WTC11 (cell line): ENCODE measurements at regions not wholly inside any gene's neighbourhood (a gene's known extent, or its start where the extent isn't known, plus 50 kb on each side); places are given as distances from the start of the nearest gene placed in this dataset.

Experiments used
- ATAC-seq: fragments of 200-7000 bp; cut with Tn5 transposase; 2 replicates; pipeline ENCODE4 v1.10.0; 2021; ENCODE audit warnings: mild to moderate bottlenecking, moderate library complexity
- CTCF ChIA-PET: fragments of 300-600 bp; sonication (Branson Sonifier 250); formaldehyde crosslinking; loops from one replicate; lab custom pipeline; 2021; ENCODE audit warnings: antibody characterized with exemption; lab: Charles Lee
- POLR2A ChIA-PET: fragments of 350-600 bp; sonication (Branson Sonifier 250); formaldehyde crosslinking; loops from one replicate; lab custom pipeline; 2021; ENCODE audit warnings: antibody characterized with exemption; lab: Charles Lee
- DNase-seq: peaks from one replicate; pipeline ENCODE4 v3.0.0; 2021; ENCODE audit warnings: low spot score
- H3K27ac Mint-ChIP-seq: 2 replicates; pipeline ENCODE4 v1.8.0; 2021; ENCODE audit warnings: mixed read lengths
- H3K27me3 Mint-ChIP-seq: 2 replicates; pipeline ENCODE4 v1.8.0; 2021; ENCODE audit warnings: low read depth, mild to moderate bottlenecking, moderate library complexity, mixed read lengths
- H3K36me3 Mint-ChIP-seq: 2 replicates; pipeline ENCODE4 v1.8.0; 2021; ENCODE audit warnings: mixed read lengths
- H3K4me1 Mint-ChIP-seq: 2 replicates; pipeline ENCODE4 v1.8.0; 2022; ENCODE audit warnings: mixed read lengths
- H3K4me3 Mint-ChIP-seq: 2 replicates; pipeline ENCODE4 v1.8.0; 2021; ENCODE audit warnings: mild to moderate bottlenecking, moderate library complexity, mixed read lengths
- H3K9me3 Mint-ChIP-seq: 2 replicates; pipeline ENCODE4 v1.8.0; 2021; ENCODE audit warnings: mixed read lengths
- ATF1 ChIP-seq: sonication (generic); formaldehyde crosslinking; IDR thresholded peaks from 2 replicates; pipeline ENCODE4 v1.8.1; 2023; ENCODE audit warnings: mild to moderate bottlenecking, moderate library complexity, missing genetic modification reagents
- CREB1 ChIP-seq: sonication (generic); formaldehyde crosslinking; IDR thresholded peaks from 2 replicates; pipeline ENCODE4 v1.8.0; 2023; ENCODE audit warnings: mild to moderate bottlenecking, missing genetic modification reagents
- FOXJ3 ChIP-seq: sonication (generic); formaldehyde crosslinking; IDR thresholded peaks from 2 replicates; pipeline ENCODE4 v1.9.0; 2021; ENCODE audit warnings: missing genetic modification reagents, mild to moderate bottlenecking, borderline replicate concordance
- FOXP1 ChIP-seq: sonication (generic); formaldehyde crosslinking; IDR thresholded peaks from 2 replicates; pipeline ENCODE4 v1.8.0; 2022; ENCODE audit warnings: missing genetic modification reagents, mild to moderate bottlenecking, moderate library complexity, borderline replicate concordance
- FOXP4 ChIP-seq: sonication (generic); formaldehyde crosslinking; IDR thresholded peaks from 2 replicates; pipeline ENCODE4 v1.8.0; 2022; ENCODE audit warnings: mild to moderate bottlenecking, missing genetic modification reagents
- GABPB1 ChIP-seq: sonication (generic); formaldehyde crosslinking; IDR thresholded peaks from 2 replicates; pipeline ENCODE4 v1.8.1; 2023; ENCODE audit warnings: mild to moderate bottlenecking, missing genetic modification reagents
- IRF1 ChIP-seq: sonication (generic); formaldehyde crosslinking; IDR thresholded peaks from 2 replicates; pipeline ENCODE4 v1.8.0; 2023; ENCODE audit warnings: missing genetic modification reagents
- JAZF1 ChIP-seq: fragments of 250-450 bp; sonication (Bioruptor Pico); IDR thresholded peaks from 2 replicates; pipeline ENCODE4 v1.9.0; 2021; ENCODE audit warnings: moderate library complexity, mild to moderate bottlenecking, inconsistent platforms
- NFATC4 ChIP-seq: fragments of 250-450 bp; sonication (Bioruptor Pico); IDR thresholded peaks from 2 replicates; pipeline ENCODE4 v1.9.0; 2021; ENCODE audit warnings: mild to moderate bottlenecking
- NFYB ChIP-seq: sonication (generic); formaldehyde crosslinking; conservative IDR thresholded peaks from 2 replicates; pipeline ENCODE4 v1.8.0; 2022; ENCODE audit warnings: low read depth, missing genetic modification reagents
- NR2C2 ChIP-seq: sonication (generic); formaldehyde crosslinking; IDR thresholded peaks from 2 replicates; pipeline ENCODE4 v1.8.0; 2022; ENCODE audit warnings: mild to moderate bottlenecking, missing genetic modification reagents
- PRDM15 ChIP-seq: sonication (generic); formaldehyde crosslinking; IDR thresholded peaks from 2 replicates; pipeline ENCODE4 v1.8.0; 2022; ENCODE audit warnings: missing genetic modification reagents
- RORB ChIP-seq: fragments of 250-450 bp; sonication (Bioruptor Pico); IDR thresholded peaks from 2 replicates; pipeline ENCODE4 v1.9.0; 2021; ENCODE audit warnings: mild to moderate bottlenecking
- TCF7 ChIP-seq: sonication (generic); formaldehyde crosslinking; IDR thresholded peaks from 2 replicates; pipeline ENCODE4 v1.8.0; 2022; ENCODE audit warnings: mild to moderate bottlenecking, low read depth, missing genetic modification reagents, moderate library complexity
- TP53 ChIP-seq: sonication (generic); formaldehyde crosslinking; IDR thresholded peaks from 2 replicates; pipeline ENCODE4 v1.8.1; 2023; ENCODE audit warnings: mild to moderate bottlenecking, missing genetic modification reagents
- USF2 ChIP-seq: sonication (generic); formaldehyde crosslinking; IDR thresholded peaks from 2 replicates; pipeline ENCODE4 v1.8.1; 2023; ENCODE audit warnings: mild to moderate bottlenecking, missing genetic modification reagents, moderate library complexity
- ZNF138 ChIP-seq: sonication (generic); formaldehyde crosslinking; conservative IDR thresholded peaks from 2 replicates; pipeline ENCODE4 v1.8.1; 2022; ENCODE audit warnings: mild to moderate bottlenecking, moderate library complexity, missing genetic modification reagents
- ZNF396 ChIP-seq: fragments of 250-450 bp; sonication (Bioruptor Pico); IDR thresholded peaks from 2 replicates; pipeline ENCODE4 v1.8.0; 2021; ENCODE audit warnings: mild to moderate bottlenecking, moderate library complexity, borderline replicate concordance
- ZNF416 ChIP-seq: fragments of 250-450 bp; sonication (Bioruptor Pico); IDR thresholded peaks from 2 replicates; pipeline ENCODE4 v1.9.0; 2021; ENCODE audit warnings: mild to moderate bottlenecking, inconsistent platforms
- ZNF671 ChIP-seq: fragments of 250-450 bp; sonication (Bioruptor Pico); IDR thresholded peaks from 2 replicates; pipeline ENCODE4 v1.8.0; 2021; ENCODE audit warnings: mild to moderate bottlenecking
- ZSCAN18 ChIP-seq: fragments of 250-450 bp; sonication (Bioruptor Pico); IDR thresholded peaks from 2 replicates; pipeline ENCODE4 v2.1.2; 2022; ENCODE audit warnings: mild to moderate bottlenecking, moderate library complexity
- TF ChIP-seq, protein P1 (sequence below): fragments of 250-450 bp; sonication (Bioruptor Pico); IDR thresholded peaks from 2 replicates; pipeline ENCODE4 v1.9.0; 2021; ENCODE audit warnings: mild to moderate bottlenecking
- TF ChIP-seq, protein P2 (sequence below): sonication (generic); formaldehyde crosslinking; IDR thresholded peaks from 2 replicates; pipeline ENCODE4 v1.8.0; 2022; ENCODE audit warnings: mild to moderate bottlenecking, missing genetic modification reagents
- TF ChIP-seq, protein P3 (sequence below): sonication (generic); formaldehyde crosslinking; IDR thresholded peaks from 2 replicates; pipeline ENCODE4 v1.8.1; 2023; ENCODE audit warnings: mild to moderate bottlenecking, moderate library complexity, missing genetic modification reagents

GRCh38 chr5:145110834-145111233, 724.3 kb downstream of the PRELID2 start (continued):
- TF ChIP-seq ZSCAN18 (CRISPR knock-in tag) = no peak
- TF ChIP-seq IRF1 (CRISPR knock-in tag) = no peak
- TF ChIP-seq PRDM15 = no peak

DNA sequence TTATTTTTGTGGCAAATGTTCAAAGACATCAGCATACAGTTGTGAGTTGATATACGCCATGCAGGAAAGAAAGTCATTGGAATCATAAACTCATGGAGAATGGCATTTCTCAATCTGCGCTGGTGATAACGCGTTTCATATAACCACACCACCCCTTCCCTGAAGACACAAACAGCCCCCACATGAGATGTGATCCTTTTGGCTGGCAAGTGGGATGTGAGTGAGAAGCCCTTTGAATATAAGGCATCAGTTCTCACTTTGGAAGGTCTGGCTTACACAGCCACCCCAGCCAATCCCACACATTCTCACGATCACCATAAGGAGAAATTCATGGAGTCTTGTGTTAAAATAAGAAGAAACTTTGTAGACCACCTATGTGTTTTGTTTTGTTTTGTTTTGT, 725.0 kb downstream of the PRELID2 start:
- H3K27me3 Mint-ChIP-seq = no peaks in the 10 kb centered on the region
- H3K4me3 Mint-ChIP-seq = no peak overlapping the region
- ATAC-seq = no peak
- peaks cover 21% of the 10 kb centered on the region for H3K4me1 Mint-ChIP-seq
- POLR2A ChIA-PET = no interaction called here
- no peak overlapping the region for H3K27ac Mint-ChIP-seq
- no peak for DNase-seq
- TF ChIP-seq NR2C2 (CRISPR knock-in tag) = no peak
- TF ChIP-seq USF2 = no peak
- no peak for TF ChIP-seq ZNF138
- TF ChIP-seq CREB1 = no peak
- no peak for TF ChIP-seq GABPB1 (CRISPR knock-in tag)
- TF ChIP-seq, protein P1, sequence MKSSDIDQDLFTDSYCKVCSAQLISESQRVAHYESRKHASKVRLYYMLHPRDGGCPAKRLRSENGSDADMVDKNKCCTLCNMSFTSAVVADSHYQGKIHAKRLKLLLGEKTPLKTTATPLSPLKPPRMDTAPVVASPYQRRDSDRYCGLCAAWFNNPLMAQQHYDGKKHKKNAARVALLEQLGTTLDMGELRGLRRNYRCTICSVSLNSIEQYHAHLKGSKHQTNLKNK (CRISPR knock-in tag) = no peak
- CTCF ChIA-PET = no interaction called here
- H3K9me3 Mint-ChIP-seq = peaks cover 8% of the 10 kb centered on the region; the same call in 1 of the 2 replicates
- no peaks in the 10 kb centered on the region for H3K36me3 Mint-ChIP-seq

GRCh38 chr5:145105384-145105783, 729.8 kb downstream of the PRELID2 start:
- no peak for ATAC-seq
- no peak overlapping the region for H3K27ac Mint-ChIP-seq
- H3K36me3 Mint-ChIP-seq = no peaks in the 10 kb centered on the region
- H3K9me3 Mint-ChIP-seq = no peaks in the 10 kb centered on the region
- CTCF ChIA-PET = no interaction called here
- no peak overlapping the region for H3K4me3 Mint-ChIP-seq
- POLR2A ChIA-PET = no interaction called here
- no peaks in the 10 kb centered on the region for H3K27me3 Mint-ChIP-seq
- DNase-seq = no peak
- H3K4me1 Mint-ChIP-seq = no peaks in the 10 kb centered on the region; the same call in 1 of the 2 replicates
- TF ChIP-seq FOXJ3 (CRISPR knock-in tag) (no peak), RORB (no peak), FOXP4 (CRISPR knock-in tag) (no peak), ZNF671 (CRISPR knock-in tag) (no peak), NFYB (CRISPR knock-in tag) (no peak), FOXP1 (CRISPR knock-in tag) (no peak), TP53 (CRISPR knock-in tag) (no peak), ZNF416 (CRISPR knock-in tag) (no peak), TCF7 (CRISPR knock-in tag) (no peak), ZNF396 (no peak), NFATC4 (CRISPR knock-in tag) (no peak), JAZF1 (no peak), ATF1 (CRISPR knock-in tag) (no peak)
- TF ChIP-seq, protein P2, sequence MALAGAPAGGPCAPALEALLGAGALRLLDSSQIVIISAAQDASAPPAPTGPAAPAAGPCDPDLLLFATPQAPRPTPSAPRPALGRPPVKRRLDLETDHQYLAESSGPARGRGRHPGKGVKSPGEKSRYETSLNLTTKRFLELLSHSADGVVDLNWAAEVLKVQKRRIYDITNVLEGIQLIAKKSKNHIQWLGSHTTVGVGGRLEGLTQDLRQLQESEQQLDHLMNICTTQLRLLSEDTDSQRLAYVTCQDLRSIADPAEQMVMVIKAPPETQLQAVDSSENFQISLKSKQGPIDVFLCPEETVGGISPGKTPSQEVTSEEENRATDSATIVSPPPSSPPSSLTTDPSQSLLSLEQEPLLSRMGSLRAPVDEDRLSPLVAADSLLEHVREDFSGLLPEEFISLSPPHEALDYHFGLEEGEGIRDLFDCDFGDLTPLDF = no peak
- TF ChIP-seq, protein P3, sequence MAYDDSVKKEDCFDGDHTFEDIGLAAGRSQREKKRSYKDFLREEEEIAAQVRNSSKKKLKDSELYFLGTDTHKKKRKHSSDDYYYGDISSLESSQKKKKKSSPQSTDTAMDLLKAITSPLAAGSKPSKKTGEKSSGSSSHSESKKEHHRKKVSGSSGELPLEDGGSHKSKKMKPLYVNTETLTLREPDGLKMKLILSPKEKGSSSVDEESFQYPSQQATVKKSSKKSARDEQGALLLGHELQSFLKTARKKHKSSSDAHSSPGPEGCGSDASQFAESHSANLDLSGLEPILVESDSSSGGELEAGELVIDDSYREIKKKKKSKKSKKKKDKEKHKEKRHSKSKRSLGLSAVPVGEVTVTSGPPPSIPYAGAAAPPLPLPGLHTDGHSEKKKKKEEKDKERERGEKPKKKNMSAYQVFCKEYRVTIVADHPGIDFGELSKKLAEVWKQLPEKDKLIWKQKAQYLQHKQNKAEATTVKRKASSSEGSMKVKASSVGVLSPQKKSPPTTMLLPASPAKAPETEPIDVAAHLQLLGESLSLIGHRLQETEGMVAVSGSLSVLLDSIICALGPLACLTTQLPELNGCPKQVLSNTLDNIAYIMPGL (CRISPR knock-in tag) = no peak
